ENCODE measurements at regions not wholly inside any gene's neighbourhood (a gene's known extent, or its start where the extent isn't known, plus 50 kb on each side); places are given as distances from the start of the nearest gene placed in this dataset.
"Not testable (repeated sequence)": the region's sequence is repeated elsewhere in the genome, so short reads cannot be mapped to it uniquely, and the experiment has no call there.

DNA sequence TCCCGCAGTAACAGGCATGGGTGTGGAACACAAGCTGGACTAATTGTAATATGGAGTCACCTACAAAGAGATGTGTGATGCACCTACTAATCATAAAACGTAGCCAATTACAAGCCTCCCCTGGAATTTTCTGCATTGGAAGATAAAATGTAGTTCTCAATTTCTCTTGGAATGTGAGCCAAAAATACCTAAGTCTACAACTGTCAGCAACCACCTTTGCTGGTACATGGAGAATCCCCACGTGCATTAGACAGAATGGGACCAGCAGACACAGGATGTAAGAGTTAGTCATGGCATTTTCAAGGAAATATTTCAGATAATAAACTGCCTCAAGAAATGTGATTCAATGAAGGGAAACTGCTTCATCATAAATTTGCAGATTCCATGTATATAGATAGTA lies 85.6 kb upstream of the DCC start:
- Histone ChIP-seq H4K20me1 (ENCODE audit: insufficient read depth, low read length) (no peaks in the 10 kb centered on the region), H3K9me3 (ENCODE audit: insufficient read depth, low read length, severe bottlenecking) (no peaks in the 10 kb centered on the region), H3K4me2 (ENCODE audit: insufficient read depth, low read length) (no peak overlapping the region), H3K9ac (ENCODE audit: low read depth, low read length) (no peak overlapping the region), H3K79me2 (ENCODE audit: insufficient read depth, low read length) (no peaks in the 10 kb centered on the region), H3K27ac (ENCODE audit: low read length) (no peak overlapping the region), H3K4me3 (ENCODE audit: low read depth in 1 of 2, low read length in 2 of 2) (no peak overlapping the region), H3K4me1 (ENCODE audit: insufficient read depth, low read length) (no peaks in the 10 kb centered on the region), H3K27me3 (ENCODE audit: insufficient read depth, low read length, poor library complexity) (no peaks in the 10 kb centered on the region), H3K36me3 (ENCODE audit: insufficient read depth, low read length) (no peaks in the 10 kb centered on the region), H2AFZ (ENCODE audit: low read depth, low read length) (no peak overlapping the region)
- ATAC-seq (ENCODE audit: insufficient read depth, low read depth) (no peak), DNase-seq (no peak)
- TF ChIP-seq EZH2 (IDR thresholded peaks at IDR 0.05; ENCODE audit: borderline replicate concordance, low read depth, low read length, severe bottlenecking), result no peak

DNA sequence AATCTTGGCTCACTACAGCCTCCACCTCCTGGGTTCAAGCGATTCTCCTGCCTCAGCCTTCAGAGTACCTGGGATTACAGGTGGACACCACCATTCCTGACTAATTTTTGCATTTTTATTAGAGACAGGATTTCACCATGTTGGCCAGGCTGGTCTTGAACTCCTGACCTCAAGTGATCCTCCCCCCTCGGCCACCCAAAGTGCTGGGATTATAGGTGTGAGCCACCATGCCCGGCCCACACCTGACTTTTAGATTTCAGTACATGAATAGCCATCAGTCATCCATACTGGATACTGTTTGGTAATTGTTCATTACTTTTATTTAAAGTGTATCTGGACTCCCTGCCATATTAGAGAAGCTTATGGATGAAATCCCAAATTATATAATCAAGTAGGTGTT lies 82.6 kb upstream of the DCC start:
- H3K79me2 ChIP-seq (ENCODE audit: insufficient read depth, low read length); DNase-seq; H3K27ac ChIP-seq (ENCODE audit: low read length); H3K4me2 ChIP-seq (ENCODE audit: insufficient read depth, low read length); H3K4me1 ChIP-seq (ENCODE audit: insufficient read depth, low read length); ATAC-seq (ENCODE audit: insufficient read depth, low read depth); H3K9me3 ChIP-seq (ENCODE audit: insufficient read depth, low read length, severe bottlenecking); H3K4me3 ChIP-seq (ENCODE audit: low read depth in 1 of 2, low read length in 2 of 2); H2AFZ ChIP-seq (ENCODE audit: low read depth, low read length); H4K20me1 ChIP-seq (ENCODE audit: insufficient read depth, low read length); H3K36me3 ChIP-seq (ENCODE audit: insufficient read depth, low read length); H3K27me3 ChIP-seq (ENCODE audit: insufficient read depth, low read length, poor library complexity); H3K9ac ChIP-seq (ENCODE audit: low read depth, low read length): not testable (repeated sequence)

DNA sequence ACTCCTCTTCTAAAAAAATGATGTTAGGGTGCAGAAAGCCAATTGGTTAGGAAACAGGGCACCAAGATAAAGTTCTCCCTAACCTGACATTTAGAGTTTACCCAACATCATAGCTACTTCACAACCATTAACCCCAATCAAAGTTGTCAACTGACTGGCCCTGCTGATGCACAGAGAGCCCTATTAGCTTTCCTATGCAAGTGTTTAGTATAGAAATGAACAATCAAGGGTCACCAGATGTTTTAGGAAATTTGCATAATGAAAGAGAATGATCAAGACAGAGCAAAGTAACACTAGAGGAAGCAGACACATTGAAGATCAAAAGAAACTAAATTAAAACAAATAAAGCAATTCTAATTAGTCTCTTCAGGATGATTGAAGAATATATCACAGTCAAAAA lies 64.2 kb upstream of the DCC start:
- ATAC-seq (ENCODE audit: insufficient read depth, low read depth), result no peak
- Histone ChIP-seq H3K27me3 (ENCODE audit: insufficient read depth, low read length, poor library complexity) (no peaks in the 10 kb centered on the region), H3K4me3 (ENCODE audit: low read depth in 1 of 2, low read length in 2 of 2) (no peak overlapping the region), H3K4me2 (ENCODE audit: insufficient read depth, low read length) (no peak overlapping the region), H3K27ac (ENCODE audit: low read length) (no peak overlapping the region), H4K20me1 (ENCODE audit: insufficient read depth, low read length) (no peaks in the 10 kb centered on the region), H3K79me2 (ENCODE audit: insufficient read depth, low read length) (no peaks in the 10 kb centered on the region), H3K36me3 (ENCODE audit: insufficient read depth, low read length) (no peaks in the 10 kb centered on the region), H3K9me3 (ENCODE audit: insufficient read depth, low read length, severe bottlenecking) (no peaks in the 10 kb centered on the region), H2AFZ (ENCODE audit: low read depth, low read length) (no peak overlapping the region), H3K9ac (ENCODE audit: low read depth, low read length) (no peak overlapping the region), H3K4me1 (ENCODE audit: insufficient read depth, low read length) (no peaks in the 10 kb centered on the region)
- DNase-seq, result no peak
- no peak for TF ChIP-seq EZH2 (IDR thresholded peaks at IDR 0.05; ENCODE audit: borderline replicate concordance, low read depth, low read length, severe bottlenecking)
- TF ChIP-seq, protein P1, sequence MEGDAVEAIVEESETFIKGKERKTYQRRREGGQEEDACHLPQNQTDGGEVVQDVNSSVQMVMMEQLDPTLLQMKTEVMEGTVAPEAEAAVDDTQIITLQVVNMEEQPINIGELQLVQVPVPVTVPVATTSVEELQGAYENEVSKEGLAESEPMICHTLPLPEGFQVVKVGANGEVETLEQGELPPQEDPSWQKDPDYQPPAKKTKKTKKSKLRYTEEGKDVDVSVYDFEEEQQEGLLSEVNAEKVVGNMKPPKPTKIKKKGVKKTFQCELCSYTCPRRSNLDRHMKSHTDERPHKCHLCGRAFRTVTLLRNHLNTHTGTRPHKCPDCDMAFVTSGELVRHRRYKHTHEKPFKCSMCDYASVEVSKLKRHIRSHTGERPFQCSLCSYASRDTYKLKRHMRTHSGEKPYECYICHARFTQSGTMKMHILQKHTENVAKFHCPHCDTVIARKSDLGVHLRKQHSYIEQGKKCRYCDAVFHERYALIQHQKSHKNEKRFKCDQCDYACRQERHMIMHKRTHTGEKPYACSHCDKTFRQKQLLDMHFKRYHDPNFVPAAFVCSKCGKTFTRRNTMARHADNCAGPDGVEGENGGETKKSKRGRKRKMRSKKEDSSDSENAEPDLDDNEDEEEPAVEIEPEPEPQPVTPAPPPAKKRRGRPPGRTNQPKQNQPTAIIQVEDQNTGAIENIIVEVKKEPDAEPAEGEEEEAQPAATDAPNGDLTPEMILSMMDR (IDR thresholded peaks at IDR 0.05; ENCODE audit: borderline replicate concordance, extremely low read depth, low read length, poor library complexity, severe bottlenecking), result no peak

DNA sequence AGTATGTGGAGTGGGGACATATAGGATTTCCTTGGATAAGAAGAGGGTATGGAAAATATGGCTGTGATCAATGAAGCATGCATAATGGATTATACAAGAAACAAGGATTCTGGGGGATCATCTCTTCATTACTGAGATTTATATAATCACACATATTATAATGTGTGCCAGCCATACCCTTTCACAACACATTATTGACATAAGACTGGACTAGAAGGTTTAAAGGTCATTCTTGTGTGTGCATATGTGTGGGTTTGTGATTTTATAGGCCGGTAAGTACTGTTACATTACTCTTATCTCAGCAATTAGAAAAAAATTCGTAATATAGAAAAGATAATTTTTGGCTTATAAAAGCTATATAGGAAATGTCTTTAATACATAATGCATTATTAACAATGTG lies 62.2 kb upstream of the DCC start:
- H3K9ac ChIP-seq (ENCODE audit: low read depth, low read length), result no peak overlapping the region
- no peaks in the 10 kb centered on the region for H4K20me1 ChIP-seq (ENCODE audit: insufficient read depth, low read length)
- no peak overlapping the region for H3K4me3 ChIP-seq (ENCODE audit: low read depth in 1 of 2, low read length in 2 of 2)
- H3K4me2 ChIP-seq (ENCODE audit: insufficient read depth, low read length), result no peak overlapping the region
- no peaks in the 10 kb centered on the region for H3K4me1 ChIP-seq (ENCODE audit: insufficient read depth, low read length)
- H3K9me3 ChIP-seq (ENCODE audit: insufficient read depth, low read length, severe bottlenecking), result no peaks in the 10 kb centered on the region
- H3K79me2 ChIP-seq (ENCODE audit: insufficient read depth, low read length), result no peaks in the 10 kb centered on the region
- no peak overlapping the region for H3K27ac ChIP-seq (ENCODE audit: low read length)
- DNase-seq (no peak), ATAC-seq (ENCODE audit: insufficient read depth, low read depth) (no peak)
- H3K36me3 ChIP-seq (ENCODE audit: insufficient read depth, low read length), result no peaks in the 10 kb centered on the region
- no peaks in the 10 kb centered on the region for H3K27me3 ChIP-seq (ENCODE audit: insufficient read depth, low read length, poor library complexity)
- TF ChIP-seq, protein P1 (IDR thresholded peaks at IDR 0.05; ENCODE audit: borderline replicate concordance, extremely low read depth, low read length, poor library complexity, severe bottlenecking), result no peak
- no peak overlapping the region for H2AFZ ChIP-seq (ENCODE audit: low read depth, low read length)
